ENCODE measurements at regions not wholly inside any gene's neighbourhood (a gene's known extent, or its start where the extent isn't known, plus 50 kb on each side); places are given as distances from the start of the nearest gene placed in this dataset.

GRCh38 chr4:137106287-137106686, 426.0 kb downstream of the PCDH18 start:
- TF ChIP-seq ZNF565 (CRISPR knock-in tag; conservative IDR thresholded peaks at IDR 0.05; ENCODE audit: low read depth): no peak
- TF ChIP-seq PPARA (CRISPR knock-in tag; IDR thresholded peaks at IDR 0.05; ENCODE audit: borderline replicate concordance): no peak
- TF ChIP-seq ZNF8 (CRISPR knock-in tag; IDR thresholded peaks at IDR 0.05): no peak
- TF ChIP-seq PATZ1 (CRISPR knock-in tag; IDR thresholded peaks at IDR 0.05; ENCODE audit: borderline replicate concordance): no peak
- TF ChIP-seq, protein P1, sequence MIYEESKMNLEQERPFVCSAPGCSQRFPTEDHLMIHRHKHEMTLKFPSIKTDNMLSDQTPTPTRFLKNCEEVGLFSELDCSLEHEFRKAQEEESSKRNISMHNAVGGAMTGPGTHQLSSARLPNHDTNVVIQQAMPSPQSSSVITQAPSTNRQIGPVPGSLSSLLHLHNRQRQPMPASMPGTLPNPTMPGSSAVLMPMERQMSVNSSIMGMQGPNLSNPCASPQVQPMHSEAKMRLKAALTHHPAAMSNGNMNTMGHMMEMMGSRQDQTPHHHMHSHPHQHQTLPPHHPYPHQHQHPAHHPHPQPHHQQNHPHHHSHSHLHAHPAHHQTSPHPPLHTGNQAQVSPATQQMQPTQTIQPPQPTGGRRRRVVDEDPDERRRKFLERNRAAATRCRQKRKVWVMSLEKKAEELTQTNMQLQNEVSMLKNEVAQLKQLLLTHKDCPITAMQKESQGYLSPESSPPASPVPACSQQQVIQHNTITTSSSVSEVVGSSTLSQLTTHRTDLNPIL (CRISPR knock-in tag; IDR thresholded peaks at IDR 0.05; ENCODE audit: low read depth): no peak
- no peak for TF ChIP-seq ZFP3 (CRISPR knock-in tag; IDR thresholded peaks at IDR 0.05)
- TF ChIP-seq, protein P2, sequence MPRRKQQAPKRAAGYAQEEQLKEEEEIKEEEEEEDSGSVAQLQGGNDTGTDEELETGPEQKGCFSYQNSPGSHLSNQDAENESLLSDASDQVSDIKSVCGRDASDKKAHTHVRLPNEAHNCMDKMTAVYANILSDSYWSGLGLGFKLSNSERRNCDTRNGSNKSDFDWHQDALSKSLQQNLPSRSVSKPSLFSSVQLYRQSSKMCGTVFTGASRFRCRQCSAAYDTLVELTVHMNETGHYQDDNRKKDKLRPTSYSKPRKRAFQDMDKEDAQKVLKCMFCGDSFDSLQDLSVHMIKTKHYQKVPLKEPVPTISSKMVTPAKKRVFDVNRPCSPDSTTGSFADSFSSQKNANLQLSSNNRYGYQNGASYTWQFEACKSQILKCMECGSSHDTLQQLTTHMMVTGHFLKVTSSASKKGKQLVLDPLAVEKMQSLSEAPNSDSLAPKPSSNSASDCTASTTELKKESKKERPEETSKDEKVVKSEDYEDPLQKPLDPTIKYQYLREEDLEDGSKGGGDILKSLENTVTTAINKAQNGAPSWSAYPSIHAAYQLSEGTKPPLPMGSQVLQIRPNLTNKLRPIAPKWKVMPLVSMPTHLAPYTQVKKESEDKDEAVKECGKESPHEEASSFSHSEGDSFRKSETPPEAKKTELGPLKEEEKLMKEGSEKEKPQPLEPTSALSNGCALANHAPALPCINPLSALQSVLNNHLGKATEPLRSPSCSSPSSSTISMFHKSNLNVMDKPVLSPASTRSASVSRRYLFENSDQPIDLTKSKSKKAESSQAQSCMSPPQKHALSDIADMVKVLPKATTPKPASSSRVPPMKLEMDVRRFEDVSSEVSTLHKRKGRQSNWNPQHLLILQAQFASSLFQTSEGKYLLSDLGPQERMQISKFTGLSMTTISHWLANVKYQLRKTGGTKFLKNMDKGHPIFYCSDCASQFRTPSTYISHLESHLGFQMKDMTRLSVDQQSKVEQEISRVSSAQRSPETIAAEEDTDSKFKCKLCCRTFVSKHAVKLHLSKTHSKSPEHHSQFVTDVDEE (CRISPR knock-in tag; IDR thresholded peaks at IDR 0.05): no peak
- no peak for TF ChIP-seq TCF4 (CRISPR knock-in tag; IDR thresholded peaks at IDR 0.05; ENCODE audit: borderline replicate concordance)
- TF ChIP-seq BACH2 (CRISPR knock-in tag; IDR thresholded peaks at IDR 0.05; ENCODE audit: borderline replicate concordance): no peak
- no peak for TF ChIP-seq GLIS3 (CRISPR knock-in tag; IDR thresholded peaks at IDR 0.05)
- TF ChIP-seq ARNTL (CRISPR knock-in tag; IDR thresholded peaks at IDR 0.05; ENCODE audit: borderline replicate concordance, low read depth): no peak
- no peak for TF ChIP-seq ZC3H10 (CRISPR knock-in tag; IDR thresholded peaks at IDR 0.05)

Measured in SK-N-SH treated with all-trans-retinoic acid at 6 μM for 48 hours (cell line).